BE2C (cell line): ENCODE measurements at regions not wholly inside any gene's neighbourhood (a gene's known extent, or its start where the extent isn't known, plus 50 kb on each side); places are given as distances from the start of the nearest gene placed in this dataset.

Source experiments
- DNase-seq: peaks from one replicate; pipeline ENCODE4 v3.0.0-alpha.2; 2020
- H3K27me3 ChIP-seq: fragments of 250-450 bp; sonication (Bioruptor Pico); 2 replicates; pipeline ENCODE4 v1.5.1; 2020; ENCODE audit warnings: mild to moderate bottlenecking
- H3K36me3 ChIP-seq: fragments of 250-450 bp; sonication (Bioruptor Pico); 2 replicates; pipeline ENCODE4 v1.5.1; 2020; ENCODE audit warnings: mild to moderate bottlenecking
- H3K4me1 ChIP-seq: fragments of 250-450 bp; sonication (Bioruptor Pico); 2 replicates; pipeline ENCODE4 v1.5.1; 2020
- H3K4me3 ChIP-seq: 2 replicates; pipeline ENCODE4 v1.5.1; 2011; ENCODE audit warnings: low read depth, low read length
- H3K9me3 ChIP-seq: fragments of 250-450 bp; sonication (Bioruptor Pico); 2 replicates; pipeline ENCODE4 v1.5.1; 2020
- CTCF ChIP-seq: IDR thresholded peaks from 2 replicates; pipeline ENCODE4 v1.5.1; 2012; ENCODE audit warnings: mild to moderate bottlenecking, low read depth, low read length

- no peaks in the 10 kb centered on the region for H3K27me3 ChIP-seq
- H3K4me3 ChIP-seq, result no peak overlapping the region
- H3K4me1 ChIP-seq, result no peaks in the 10 kb centered on the region
- H3K9me3 ChIP-seq, result no peaks in the 10 kb centered on the region
- DNase-seq, result no peak
- no peak for TF ChIP-seq CTCF
- H3K36me3 ChIP-seq, result no peaks in the 10 kb centered on the region
Measured at GRCh38 chr14:86990396-86990795, 1002.6 kb downstream of the GALC start.

GRCh38 chr14:86989285-86989684 lies 1003.7 kb downstream of the GALC start:
- no peak overlapping the region for H3K4me3 ChIP-seq
- no peaks in the 10 kb centered on the region for H3K36me3 ChIP-seq
- no peak for TF ChIP-seq CTCF
- no peaks in the 10 kb centered on the region for H3K9me3 ChIP-seq
- no peak for DNase-seq
- no peaks in the 10 kb centered on the region for H3K27me3 ChIP-seq
- no peaks in the 10 kb centered on the region for H3K4me1 ChIP-seq

- Histone ChIP-seq H3K4me1 (no peaks in the 10 kb centered on the region), H3K36me3 (no peaks in the 10 kb centered on the region), H3K9me3 (no peaks in the 10 kb centered on the region), H3K27me3 (no peaks in the 10 kb centered on the region), H3K4me3 (no peak overlapping the region)
- TF ChIP-seq CTCF, result no peak
- no peak for DNase-seq
Measured at GRCh38 chr14:86987966-86988365, 1005.0 kb downstream of the GALC start.

- TF ChIP-seq CTCF, result no peak
- Histone ChIP-seq H3K4me1 (no peaks in the 10 kb centered on the region), H3K36me3 (no peaks in the 10 kb centered on the region), H3K4me3 (no peak overlapping the region), H3K27me3 (no peaks in the 10 kb centered on the region), H3K9me3 (no peaks in the 10 kb centered on the region; the same call in 1 of the 2 replicates)
- no peak for DNase-seq
Measured at GRCh38 chr14:86973177-86973576, 1019.8 kb downstream of the GALC start.

GRCh38 chr14:86971292-86971691 lies 1021.7 kb downstream of the GALC start:
- H3K9me3 ChIP-seq, result no peaks in the 10 kb centered on the region; the same call in 1 of the 2 replicates
- TF ChIP-seq CTCF, result no peak
- no peak overlapping the region for H3K4me3 ChIP-seq
- H3K36me3 ChIP-seq, result no peaks in the 10 kb centered on the region
- DNase-seq, result no peak
- no peaks in the 10 kb centered on the region for H3K4me1 ChIP-seq
- H3K27me3 ChIP-seq, result no peaks in the 10 kb centered on the region

- no peak overlapping the region for H3K4me3 ChIP-seq
- TF ChIP-seq CTCF, result peak; percentile 55
- DNase-seq, result peak; percentile 8
- no peaks in the 10 kb centered on the region for H3K4me1 ChIP-seq
- no peaks in the 10 kb centered on the region for H3K36me3 ChIP-seq
- no peaks in the 10 kb centered on the region; the same call in 1 of the 2 replicates for H3K27me3 ChIP-seq
- no peaks in the 10 kb centered on the region for H3K9me3 ChIP-seq
Measured at GRCh38 chr14:86961106-86961716, 1031.8 kb downstream of the GALC start.
